Bronchial epithelial cell (primary cell): ENCODE measurements at regions not wholly inside any gene's neighbourhood (a gene's known extent, or its start where the extent isn't known, plus 50 kb on each side); places are given as distances from the start of the nearest gene placed in this dataset.

Experiments
- DNase-seq: peaks from one replicate; pipeline ENCODE4 v3.0.0-alpha.2; 2010; ENCODE audit warnings: low read depth
- FAIRE-seq: peaks from 2 replicates; lab custom pipeline; 2011; peaks lifted over from hg19 to GRCh38; lab: Jason Lieb, UNC
- H3K27me3 ChIP-seq: 2 replicates; pipeline ENCODE4 v1.5.1; 2011; ENCODE audit warnings: low read length; ENCODE audit not compliant: control insufficient read depth, insufficient read depth
- H3K36me3 ChIP-seq: 2 replicates; pipeline ENCODE4 v1.5.1; 2011; ENCODE audit warnings: low read length; ENCODE audit not compliant: control insufficient read depth, insufficient read depth
- H3K4me3 ChIP-seq: 2 replicates; pipeline ENCODE4 v1.5.1; 2011; ENCODE audit warnings: mild to moderate bottlenecking, low read depth, low read length, control low read depth
- CTCF ChIP-seq: IDR thresholded peaks from 2 replicates; pipeline ENCODE4 v1.5.1; 2011; ENCODE audit warnings: mild to moderate bottlenecking, moderate library complexity, low read length, control low read depth, inconsistent platforms; ENCODE audit not compliant: insufficient read depth, severe bottlenecking

GRCh38 chr2:200054681-200055468 is 99.5 kb downstream of the MAIP1 start:
- no peak overlapping the region for H3K4me3 ChIP-seq
- no peak for TF ChIP-seq CTCF
- FAIRE-seq = no peak

GRCh38 chr2:200056105-200056504 is 100.7 kb downstream of the MAIP1 start:
- TF ChIP-seq CTCF = no peak
- DNase-seq (no peak), FAIRE-seq (no peak)

More at GRCh38 chr2:200054681-200055468, 99.5 kb downstream of the MAIP1 start:
- no peak for DNase-seq
- H3K36me3 ChIP-seq = no peaks in the 10 kb centered on the region
- no peaks in the 10 kb centered on the region for H3K27me3 ChIP-seq

GRCh38 chr2:200063155-200063554 is 107.8 kb downstream of the MAIP1 start:
- no peak for DNase-seq
- no peaks in the 10 kb centered on the region for H3K27me3 ChIP-seq
- TF ChIP-seq CTCF = no peak
- no peak for FAIRE-seq
- H3K4me3 ChIP-seq = no peak overlapping the region
- H3K36me3 ChIP-seq = no peaks in the 10 kb centered on the region

More at GRCh38 chr2:200056105-200056504, 100.7 kb downstream of the MAIP1 start:
- Histone ChIP-seq H3K4me3 (no peak overlapping the region), H3K36me3 (no peaks in the 10 kb centered on the region), H3K27me3 (no peaks in the 10 kb centered on the region)

- Histone ChIP-seq H3K27me3 (no peaks in the 10 kb centered on the region), H3K4me3 (no peak overlapping the region), H3K36me3 (no peaks in the 10 kb centered on the region)
- FAIRE-seq (no peak), DNase-seq (no peak)
- TF ChIP-seq CTCF = no peak
These were observed 109.5 kb downstream of the MAIP1 start for GRCh38 chr2:200064879-200065278.

- DNase-seq (no peak), FAIRE-seq (no peak)
- no peak for TF ChIP-seq CTCF
- H3K36me3 ChIP-seq = no peaks in the 10 kb centered on the region
- no peak overlapping the region for H3K4me3 ChIP-seq
- no peaks in the 10 kb centered on the region for H3K27me3 ChIP-seq
These were observed 110.1 kb downstream of the MAIP1 start for GRCh38 chr2:200065477-200065876.
